ENCODE measurements at regions not wholly inside any gene's neighbourhood (a gene's known extent, or its start where the extent isn't known, plus 50 kb on each side); places are given as distances from the start of the nearest gene placed in this dataset.
"Not testable (repeated sequence)": the region's sequence is repeated elsewhere in the genome, so short reads cannot be mapped to it uniquely, and the experiment has no call there.

GRCh38 chr1:192903142-192903541, 94.3 kb downstream of the RGS2 start:
- in situ Hi-C loops (cut with MboI; ENCODE audit: low pct_unique_long_range_greater_than_20kb, low sequenced_read_pairs) = no loop called here
- DNase-seq = no peak

GRCh38 chr1:192904438-192904895, 95.6 kb downstream of the RGS2 start:
- peak; percentile 50 for DNase-seq
- in situ Hi-C loops (cut with MboI; ENCODE audit: low pct_unique_long_range_greater_than_20kb, low sequenced_read_pairs) = no loop called here

- DNase-seq = no peak
- in situ Hi-C loops (cut with MboI; ENCODE audit: low pct_unique_long_range_greater_than_20kb, low sequenced_read_pairs) = no loop called here
Measured at GRCh38 chr1:192905049-192905448, 96.2 kb downstream of the RGS2 start.

- in situ Hi-C loops (cut with MboI; ENCODE audit: low pct_unique_long_range_greater_than_20kb, low sequenced_read_pairs) = no loop called here
- no peak for DNase-seq
Measured at GRCh38 chr1:192906334-192906733, 97.5 kb downstream of the RGS2 start.

GRCh38 chr1:192907545-192908243, 98.9 kb downstream of the RGS2 start:
- in situ Hi-C loops (cut with MboI; ENCODE audit: low pct_unique_long_range_greater_than_20kb, low sequenced_read_pairs) = no loop called here

GRCh38 chr1:192911896-192912656, 103.2 kb downstream of the RGS2 start:
- DNase-seq; in situ Hi-C loops (cut with MboI; ENCODE audit: low pct_unique_long_range_greater_than_20kb, low sequenced_read_pairs): not testable (repeated sequence)

More at GRCh38 chr1:192907545-192908243, 98.9 kb downstream of the RGS2 start:
- no peak for DNase-seq

- DNase-seq = no peak
- in situ Hi-C loops (cut with MboI; ENCODE audit: low pct_unique_long_range_greater_than_20kb, low sequenced_read_pairs) = no loop called here
Measured at GRCh38 chr1:192913683-192914082, 104.8 kb downstream of the RGS2 start.

- no peak for DNase-seq
- in situ Hi-C loops (cut with MboI; ENCODE audit: low pct_unique_long_range_greater_than_20kb, low sequenced_read_pairs) = no loop called here
Measured at GRCh38 chr1:192914092-192914491, 105.3 kb downstream of the RGS2 start.

GRCh38 chr1:192914696-192915095, 105.9 kb downstream of the RGS2 start:
- DNase-seq = no peak
- in situ Hi-C loops (cut with MboI; ENCODE audit: low pct_unique_long_range_greater_than_20kb, low sequenced_read_pairs) = no loop called here

GRCh38 chr1:192916021-192916420, 107.2 kb downstream of the RGS2 start:
- in situ Hi-C loops (cut with MboI; ENCODE audit: low pct_unique_long_range_greater_than_20kb, low sequenced_read_pairs) = no loop called here
- DNase-seq = no peak

GRCh38 chr1:192918259-192918658, 109.4 kb downstream of the RGS2 start:
- no peak for DNase-seq
- in situ Hi-C loops (cut with MboI; ENCODE audit: low pct_unique_long_range_greater_than_20kb, low sequenced_read_pairs) = no loop called here

GRCh38 chr1:192920412-192920811, 111.6 kb downstream of the RGS2 start:
- DNase-seq = no peak
- in situ Hi-C loops (cut with MboI; ENCODE audit: low pct_unique_long_range_greater_than_20kb, low sequenced_read_pairs) = no loop called here

- no peak for DNase-seq
- in situ Hi-C loops (cut with MboI; ENCODE audit: low pct_unique_long_range_greater_than_20kb, low sequenced_read_pairs) = no loop called here
Measured at GRCh38 chr1:192925609-192926008, 116.8 kb downstream of the RGS2 start.

- in situ Hi-C loops (cut with MboI; ENCODE audit: low pct_unique_long_range_greater_than_20kb, low sequenced_read_pairs) = no loop called here
- DNase-seq = no peak
Measured at GRCh38 chr1:192926736-192927135, 117.9 kb downstream of the RGS2 start.

- no peak for DNase-seq
- in situ Hi-C loops (cut with MboI; ENCODE audit: low pct_unique_long_range_greater_than_20kb, low sequenced_read_pairs) = no loop called here
Measured at GRCh38 chr1:192927496-192927895, 118.7 kb downstream of the RGS2 start.

- no peak for DNase-seq
- in situ Hi-C loops (cut with MboI; ENCODE audit: low pct_unique_long_range_greater_than_20kb, low sequenced_read_pairs) = no loop called here
Measured at GRCh38 chr1:192929597-192929996, 120.8 kb downstream of the RGS2 start.

GRCh38 chr1:192933744-192934143, 124.9 kb downstream of the RGS2 start:
- in situ Hi-C loops (cut with MboI; ENCODE audit: low pct_unique_long_range_greater_than_20kb, low sequenced_read_pairs) = no loop called here
- no peak for DNase-seq

GRCh38 chr1:192936313-192937018, 122.7 kb downstream of the UCHL5 start:
- peak; percentile 56 for DNase-seq
- in situ Hi-C loops (cut with MboI; ENCODE audit: low pct_unique_long_range_greater_than_20kb, low sequenced_read_pairs) = no loop called here

GRCh38 chr1:192937128-192937527, 122.0 kb downstream of the UCHL5 start:
- DNase-seq = no peak
- in situ Hi-C loops (cut with MboI; ENCODE audit: low pct_unique_long_range_greater_than_20kb, low sequenced_read_pairs) = no loop called here

GRCh38 chr1:192939440-192939839, 119.7 kb downstream of the UCHL5 start:
- DNase-seq = no peak
- in situ Hi-C loops (cut with MboI; ENCODE audit: low pct_unique_long_range_greater_than_20kb, low sequenced_read_pairs) = no loop called here

Measured in KBM-7 (cell line).